Activated B cell treated with CpG ODN at 0.5 μM for 24 hours (primary cell): ENCODE measurements at regions not wholly inside any gene's neighbourhood (a gene's known extent, or its start where the extent isn't known, plus 50 kb on each side); places are given as distances from the start of the nearest gene placed in this dataset.

Experiments used
- ATAC-seq: fragments of 200-7000 bp; cut with Tn5 transposase; one replicate; pipeline ENCODE4 v1.10.0; 2021; ENCODE audit warnings: low read depth, mild to moderate bottlenecking, moderate library complexity
- CTCF ChIA-PET: fragments of 350-600 bp; sonication (Branson Sonifier 250); formaldehyde crosslinking; loops from one replicate; lab custom pipeline; 2021; ENCODE audit warnings: antibody characterized with exemption; lab: Charles Lee
- POLR2A ChIA-PET: fragments of 350-600 bp; sonication (Branson Sonifier 250); formaldehyde crosslinking; loops from one replicate; lab custom pipeline; 2021; ENCODE audit warnings: antibody characterized with exemption; lab: Charles Lee
- DNase-seq: peaks from one replicate; pipeline ENCODE4 v3.0.0; 2022
- H3K27ac Mint-ChIP-seq: one replicate; pipeline ENCODE4 v1.8.0; 2020; ENCODE audit warnings: mixed read lengths
- H3K27me3 Mint-ChIP-seq: one replicate; pipeline ENCODE4 v1.8.0; 2021; ENCODE audit warnings: mixed read lengths
- H3K36me3 Mint-ChIP-seq: one replicate; pipeline ENCODE4 v1.8.0; 2021; ENCODE audit warnings: low read depth, mixed read lengths
- H3K4me1 Mint-ChIP-seq: one replicate; pipeline ENCODE4 v1.8.0; 2021; ENCODE audit warnings: mixed read lengths
- H3K4me3 Mint-ChIP-seq: one replicate; pipeline ENCODE4 v1.8.0; 2020; ENCODE audit warnings: mild to moderate bottlenecking, mixed read lengths
- H3K9me3 Mint-ChIP-seq: one replicate; pipeline ENCODE4 v1.8.0; 2020; ENCODE audit warnings: mixed read lengths
- intact Hi-C: fragments of 100-400 bp; cut with micrococcal nuclease; formaldehyde crosslinking; loops from one replicate; pipeline ENCODE4 v1.15.1; 2024
- TF ChIP-seq, protein P1 (sequence below): fragments of 200-600 bp; IDR thresholded peaks from one replicate; pipeline ENCODE4 v1.8.0; 2022; ENCODE audit warnings: antibody characterized with exemption, mild to moderate bottlenecking

DNA sequence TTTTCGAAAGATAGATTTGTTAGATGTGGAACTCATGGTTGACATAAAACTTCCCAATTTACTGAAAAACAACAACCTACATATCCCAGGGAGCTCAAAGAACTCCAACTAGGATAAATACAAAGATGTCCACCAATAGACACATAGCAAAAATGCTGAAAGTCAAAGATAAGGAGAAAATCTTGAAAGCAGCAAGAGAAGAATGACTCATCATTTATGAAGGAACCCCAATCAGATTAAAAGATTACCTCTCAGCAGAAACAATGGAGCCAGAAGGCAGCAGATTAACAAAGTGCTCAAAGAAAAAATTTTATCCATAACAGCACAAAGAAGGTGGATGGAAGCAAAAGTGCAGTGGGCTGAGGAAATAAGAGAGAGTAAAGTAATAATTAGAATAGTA lies 908.6 kb downstream of the SORCS3 start:
- ATAC-seq, result no peak
- Mint-ChIP-seq H3K9me3 (peaks cover 5% of the 10 kb centered on the region), H3K27me3 (no peaks in the 10 kb centered on the region), H3K36me3 (no peaks in the 10 kb centered on the region), H3K4me3 (no peak overlapping the region), H3K4me1 (no peaks in the 10 kb centered on the region), H3K27ac (no peak overlapping the region)
- POLR2A ChIA-PET, result no interaction called here
- intact Hi-C loops, result no loop called here
- TF ChIP-seq, protein P1, sequence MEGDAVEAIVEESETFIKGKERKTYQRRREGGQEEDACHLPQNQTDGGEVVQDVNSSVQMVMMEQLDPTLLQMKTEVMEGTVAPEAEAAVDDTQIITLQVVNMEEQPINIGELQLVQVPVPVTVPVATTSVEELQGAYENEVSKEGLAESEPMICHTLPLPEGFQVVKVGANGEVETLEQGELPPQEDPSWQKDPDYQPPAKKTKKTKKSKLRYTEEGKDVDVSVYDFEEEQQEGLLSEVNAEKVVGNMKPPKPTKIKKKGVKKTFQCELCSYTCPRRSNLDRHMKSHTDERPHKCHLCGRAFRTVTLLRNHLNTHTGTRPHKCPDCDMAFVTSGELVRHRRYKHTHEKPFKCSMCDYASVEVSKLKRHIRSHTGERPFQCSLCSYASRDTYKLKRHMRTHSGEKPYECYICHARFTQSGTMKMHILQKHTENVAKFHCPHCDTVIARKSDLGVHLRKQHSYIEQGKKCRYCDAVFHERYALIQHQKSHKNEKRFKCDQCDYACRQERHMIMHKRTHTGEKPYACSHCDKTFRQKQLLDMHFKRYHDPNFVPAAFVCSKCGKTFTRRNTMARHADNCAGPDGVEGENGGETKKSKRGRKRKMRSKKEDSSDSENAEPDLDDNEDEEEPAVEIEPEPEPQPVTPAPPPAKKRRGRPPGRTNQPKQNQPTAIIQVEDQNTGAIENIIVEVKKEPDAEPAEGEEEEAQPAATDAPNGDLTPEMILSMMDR, result no peak
- no peak for DNase-seq
- CTCF ChIA-PET, result no interaction called here

DNA sequence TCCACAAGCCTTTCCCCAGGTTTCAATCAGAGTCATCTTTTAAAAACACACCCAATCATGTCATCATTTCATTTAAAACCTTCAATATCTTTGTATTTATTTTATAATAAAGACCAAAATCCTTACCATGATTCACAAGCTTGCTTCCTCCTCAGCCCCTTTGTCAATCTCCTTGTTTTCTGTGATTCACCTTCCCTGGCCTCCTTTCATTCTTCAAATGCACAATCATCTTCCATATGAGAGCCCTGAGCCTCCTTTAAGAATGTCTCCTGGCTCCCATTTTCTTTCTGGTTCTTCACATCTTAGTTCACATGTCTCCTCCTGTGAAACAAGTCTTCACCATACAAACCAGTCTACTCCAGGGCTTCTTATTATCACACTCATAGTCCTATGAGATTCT lies 904.0 kb downstream of the SORCS3 start:
- H3K27me3 Mint-ChIP-seq, result no peaks in the 10 kb centered on the region
- no peaks in the 10 kb centered on the region for H3K4me1 Mint-ChIP-seq
- H3K4me3 Mint-ChIP-seq, result no peak overlapping the region
- H3K9me3 Mint-ChIP-seq, result peaks cover 9% of the 10 kb centered on the region
- ChIA-PET CTCF (no interaction called here), POLR2A (no interaction called here)
- no peaks in the 10 kb centered on the region for H3K36me3 Mint-ChIP-seq
- TF ChIP-seq, protein P1, result no peak
- DNase-seq (no peak), ATAC-seq (no peak)
- intact Hi-C loops, result no loop called here
- no peak overlapping the region for H3K27ac Mint-ChIP-seq

DNA sequence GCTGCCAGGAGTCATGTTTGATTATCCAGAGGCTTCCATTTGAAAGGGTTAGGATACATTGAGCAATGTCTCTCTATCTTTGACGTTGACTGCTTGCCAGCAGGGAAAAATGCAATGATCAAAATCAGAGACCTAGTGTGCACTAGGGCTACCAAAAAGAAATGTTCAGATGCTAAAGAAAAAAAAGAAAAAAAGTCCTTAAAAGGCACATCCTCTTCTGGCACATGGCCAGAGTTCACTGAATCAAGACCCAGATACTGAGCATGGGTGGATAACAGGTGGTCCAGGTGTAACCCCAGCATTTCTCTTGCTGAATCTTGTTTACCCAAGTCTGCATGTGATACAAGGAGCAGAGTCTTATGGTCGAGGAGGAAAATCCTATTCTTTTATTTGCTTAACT lies 899.3 kb downstream of the SORCS3 start:
- H3K4me1 Mint-ChIP-seq, result no peaks in the 10 kb centered on the region
- H3K27ac Mint-ChIP-seq, result no peak overlapping the region
- ChIA-PET CTCF (no interaction called here), POLR2A (no interaction called here)
- no peak for ATAC-seq
- H3K36me3 Mint-ChIP-seq, result no peaks in the 10 kb centered on the region
- peaks cover 11% of the 10 kb centered on the region for H3K9me3 Mint-ChIP-seq
- H3K4me3 Mint-ChIP-seq, result no peak overlapping the region
- intact Hi-C loops, result no loop called here
- DNase-seq, result no peak
- H3K27me3 Mint-ChIP-seq, result no peaks in the 10 kb centered on the region
- TF ChIP-seq, protein P1, result no peak

DNA sequence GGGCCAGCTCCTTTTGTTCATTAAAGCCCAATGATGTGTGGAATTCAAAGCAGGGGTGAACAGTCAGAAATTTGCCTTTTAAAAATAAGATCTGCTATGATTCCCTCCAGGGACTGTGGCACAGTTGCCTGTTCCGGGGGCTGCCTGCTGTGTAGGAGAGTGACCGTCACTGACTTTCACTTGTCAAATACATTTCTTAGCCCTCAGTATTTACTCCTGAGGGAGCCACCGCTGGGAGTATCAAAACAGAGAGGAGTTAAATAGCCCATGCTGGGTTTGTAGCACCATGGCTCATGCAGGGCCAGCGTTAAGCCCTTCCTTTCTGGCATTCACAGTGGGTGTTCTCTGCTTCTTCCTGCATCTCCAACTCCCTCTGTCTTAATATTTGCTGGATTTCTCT lies 897.8 kb downstream of the SORCS3 start:
- peaks cover 9% of the 10 kb centered on the region for H3K9me3 Mint-ChIP-seq
- no peak overlapping the region for H3K27ac Mint-ChIP-seq
- CTCF ChIA-PET, result no interaction called here
- TF ChIP-seq, protein P1, result no peak
- ATAC-seq, result no peak
- no peaks in the 10 kb centered on the region for H3K36me3 Mint-ChIP-seq
- no peaks in the 10 kb centered on the region for H3K4me1 Mint-ChIP-seq
- DNase-seq, result no peak
- H3K27me3 Mint-ChIP-seq, result no peaks in the 10 kb centered on the region
- no peak overlapping the region for H3K4me3 Mint-ChIP-seq
- POLR2A ChIA-PET, result no interaction called here
- intact Hi-C loops, result no loop called here

DNA sequence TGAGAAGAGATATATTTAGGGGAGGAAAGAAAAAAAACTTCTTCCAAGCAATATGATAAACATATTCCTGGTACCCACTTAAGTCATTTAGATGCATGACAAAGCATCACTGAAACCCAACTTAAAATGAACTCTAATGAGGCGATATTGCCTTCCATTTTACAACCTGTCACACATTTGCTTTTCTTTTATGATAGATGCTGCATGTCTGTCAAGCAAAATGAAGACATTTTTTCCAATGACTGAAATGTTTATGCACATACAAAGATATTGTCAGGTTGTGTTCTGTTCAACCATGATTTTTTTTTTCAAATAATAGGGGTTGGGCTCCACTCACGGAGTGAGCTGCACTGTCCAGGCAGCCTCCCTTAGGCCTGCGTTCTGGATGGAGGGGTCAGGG lies 894.4 kb downstream of the SORCS3 start:
- Mint-ChIP-seq H3K27me3 (no peaks in the 10 kb centered on the region), H3K4me3 (no peak overlapping the region), H3K9me3 (peaks cover 16% of the 10 kb centered on the region), H3K27ac (no peak overlapping the region), H3K4me1 (no peaks in the 10 kb centered on the region), H3K36me3 (no peaks in the 10 kb centered on the region)
- ChIA-PET POLR2A (no interaction called here), CTCF (no interaction called here)
- DNase-seq (no peak), ATAC-seq (no peak)
- TF ChIP-seq, protein P1, result no peak
- intact Hi-C loops, result no loop called here
